SU-DHL-6 (cell line): ENCODE measurements at regions not wholly inside any gene's neighbourhood (a gene's known extent, or its start where the extent isn't known, plus 50 kb on each side); places are given as distances from the start of the nearest gene placed in this dataset.

Source experiments
- H2AFZ ChIP-seq: fragments of 200-600 bp; sonication (generic); 2 replicates; pipeline ENCODE4 v1.6.1; 2014; ENCODE audit warnings: low read depth, mild to moderate bottlenecking, moderate library complexity, mixed read lengths, antibody characterized with exemption, low read length; ENCODE audit not compliant: severe bottlenecking
- H3F3A ChIP-seq: fragments of 200-600 bp; shearing (Covaris generic); 2 replicates; pipeline ENCODE4 v1.6.0; 2016; ENCODE audit warnings: antibody characterized with exemption, mild to moderate bottlenecking; ENCODE audit not compliant: insufficient read depth
- H3K27ac ChIP-seq: fragments of 200-600 bp; sonication (generic); 2 replicates; pipeline ENCODE4 v1.5.1; 2016; ENCODE audit warnings: low read depth, mild to moderate bottlenecking, low read length, moderate library complexity, mixed read lengths
- H3K27me3 ChIP-seq: fragments of 200-600 bp; sonication (generic), shearing (Covaris generic); 2 replicates; pipeline ENCODE4 v1.6.0; 2014; ENCODE audit warnings: mild to moderate bottlenecking, low read length
- H3K36me3 ChIP-seq: fragments of 200-600 bp; sonication (generic); 2 replicates; pipeline ENCODE4 v1.6.1; 2014; ENCODE audit warnings: mild to moderate bottlenecking, low read length, mixed read lengths
- H3K4me2 ChIP-seq: fragments of 300-600, 200-600 bp; shearing (Covaris generic), sonication (generic); 2 replicates; pipeline ENCODE4 v1.6.0; 2014; ENCODE audit warnings: low read length, low read depth, mild to moderate bottlenecking; ENCODE audit not compliant: poor library complexity, severe bottlenecking
- H3K4me3 ChIP-seq: fragments of 200-600 bp; sonication (generic); 2 replicates; pipeline ENCODE4 v1.5.1; 2014; ENCODE audit warnings: antibody characterized with exemption, low read length, mild to moderate bottlenecking, mixed read lengths; ENCODE audit not compliant: insufficient read depth, poor library complexity, severe bottlenecking
- H3K79me2 ChIP-seq: fragments of 200-600 bp; sonication (generic); 2 replicates; pipeline ENCODE4 v1.6.1; 2014; ENCODE audit warnings: mild to moderate bottlenecking, low read length, moderate library complexity; ENCODE audit not compliant: insufficient read depth
- H3K9ac ChIP-seq: fragments of 200-600 bp; sonication (generic); 2 replicates; pipeline ENCODE4 v1.7.0; 2014; ENCODE audit warnings: mild to moderate bottlenecking, low read length
- H3K9me2 ChIP-seq: fragments of 200-600 bp; sonication (generic); replicated peaks from 2 replicates; pipeline ENCODE4 v1.6.1; 2014; ENCODE audit warnings: low read length; ENCODE audit not compliant: insufficient read depth
- H3K9me3 ChIP-seq: fragments of 200-600 bp; sonication (generic); 2 replicates; pipeline ENCODE4 v1.6.1; 2014; ENCODE audit warnings: low read length, mixed read lengths; ENCODE audit not compliant: insufficient read depth
- H4K20me1 ChIP-seq: fragments of 200-600 bp; sonication (generic); 2 replicates; pipeline ENCODE4 v1.6.1; 2014; ENCODE audit warnings: low read depth, mild to moderate bottlenecking, antibody characterized with exemption, low read length, moderate library complexity, mixed read lengths
- EZH2phosphoT487 ChIP-seq: fragments of 200-600 bp; sonication (generic), shearing (Covaris generic); conservative IDR thresholded peaks from 2 replicates; pipeline ENCODE4 v1.6.1; 2018; ENCODE audit warnings: mild to moderate bottlenecking, antibody characterized with exemption, low read length, moderate library complexity, mixed read lengths
- TF ChIP-seq, protein P1 (sequence below): fragments of 200-600 bp; sonication (generic); IDR thresholded peaks from one replicate; pipeline ENCODE4 v1.5.1; 2017; ENCODE audit warnings: antibody characterized with exemption, mild to moderate bottlenecking, low read length, moderate library complexity; ENCODE audit not compliant: insufficient read depth, poor library complexity, severe bottlenecking

DNA sequence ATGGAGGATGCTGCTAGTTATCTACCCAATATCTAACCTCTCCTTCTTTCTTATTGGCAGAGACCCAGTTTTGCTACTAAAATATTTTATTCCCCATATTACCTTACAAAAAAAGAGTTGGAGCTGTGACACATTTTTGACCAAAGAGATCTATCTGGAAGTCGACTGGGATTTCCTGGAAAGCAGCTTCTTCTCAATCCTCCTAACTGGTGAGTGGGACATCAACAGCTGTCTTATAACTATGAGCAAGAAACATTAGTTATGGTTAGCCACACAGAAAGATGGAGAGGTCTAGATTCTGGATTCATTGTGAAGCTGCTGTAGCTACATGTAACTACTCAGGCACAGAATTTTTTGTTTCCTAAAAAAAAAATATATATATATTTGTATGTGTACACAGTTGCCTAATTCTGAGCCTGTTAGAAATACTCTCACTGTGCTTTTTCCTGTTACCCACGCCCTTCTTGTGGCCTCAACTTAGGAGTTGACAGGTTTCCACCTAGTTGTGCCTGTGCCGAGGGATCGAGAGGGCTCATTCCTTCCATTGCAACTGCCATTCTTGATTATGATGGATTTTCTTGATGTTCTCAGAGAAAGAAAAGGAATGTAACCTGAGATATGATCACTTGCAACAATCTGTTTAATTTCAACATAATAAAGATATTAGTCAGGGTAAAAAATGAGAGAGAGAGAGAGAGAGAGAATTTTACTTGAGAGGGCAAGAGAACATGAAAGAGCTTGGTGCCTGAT is 142.0 kb downstream of the SLC17A6 start:
- no peaks in the 10 kb centered on the region for H3K27me3 ChIP-seq
- H3K27ac ChIP-seq: no peak overlapping the region
- H3F3A ChIP-seq: no peaks in the 10 kb centered on the region
- H3K9me3 ChIP-seq: no peaks in the 10 kb centered on the region
- no peak overlapping the region for H3K4me2 ChIP-seq
- no peaks in the 10 kb centered on the region for H3K9me2 ChIP-seq
- TF ChIP-seq EZH2phosphoT487: no peak
- TF ChIP-seq, protein P1, sequence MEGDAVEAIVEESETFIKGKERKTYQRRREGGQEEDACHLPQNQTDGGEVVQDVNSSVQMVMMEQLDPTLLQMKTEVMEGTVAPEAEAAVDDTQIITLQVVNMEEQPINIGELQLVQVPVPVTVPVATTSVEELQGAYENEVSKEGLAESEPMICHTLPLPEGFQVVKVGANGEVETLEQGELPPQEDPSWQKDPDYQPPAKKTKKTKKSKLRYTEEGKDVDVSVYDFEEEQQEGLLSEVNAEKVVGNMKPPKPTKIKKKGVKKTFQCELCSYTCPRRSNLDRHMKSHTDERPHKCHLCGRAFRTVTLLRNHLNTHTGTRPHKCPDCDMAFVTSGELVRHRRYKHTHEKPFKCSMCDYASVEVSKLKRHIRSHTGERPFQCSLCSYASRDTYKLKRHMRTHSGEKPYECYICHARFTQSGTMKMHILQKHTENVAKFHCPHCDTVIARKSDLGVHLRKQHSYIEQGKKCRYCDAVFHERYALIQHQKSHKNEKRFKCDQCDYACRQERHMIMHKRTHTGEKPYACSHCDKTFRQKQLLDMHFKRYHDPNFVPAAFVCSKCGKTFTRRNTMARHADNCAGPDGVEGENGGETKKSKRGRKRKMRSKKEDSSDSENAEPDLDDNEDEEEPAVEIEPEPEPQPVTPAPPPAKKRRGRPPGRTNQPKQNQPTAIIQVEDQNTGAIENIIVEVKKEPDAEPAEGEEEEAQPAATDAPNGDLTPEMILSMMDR: no peak
- no peak overlapping the region for H2AFZ ChIP-seq
- H3K36me3 ChIP-seq: no peaks in the 10 kb centered on the region
- H3K4me3 ChIP-seq: no peak overlapping the region
- H4K20me1 ChIP-seq: no peaks in the 10 kb centered on the region
- H3K9ac ChIP-seq: no peak overlapping the region
- no peaks in the 10 kb centered on the region for H3K79me2 ChIP-seq

DNA sequence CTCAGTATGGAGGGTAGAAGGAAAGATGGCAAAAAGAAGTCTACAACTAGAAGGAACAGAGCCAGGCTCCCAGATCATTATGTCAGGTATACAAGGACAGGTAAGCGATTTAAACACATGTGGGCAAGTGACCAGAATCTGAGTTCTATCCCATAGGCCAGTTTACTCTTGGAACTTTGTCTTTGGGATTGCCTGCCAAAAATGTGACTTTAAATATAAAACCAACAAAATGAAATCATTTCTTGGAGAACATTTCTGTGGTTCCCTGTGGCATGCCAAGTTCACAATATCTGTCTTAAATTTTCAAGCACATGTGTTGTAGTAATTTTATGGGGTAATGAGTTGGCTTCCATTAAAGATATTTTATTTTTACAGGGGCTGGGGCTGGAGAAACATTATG is 141.0 kb downstream of the SLC17A6 start:
- no peak overlapping the region for H3K27ac ChIP-seq

DNA sequence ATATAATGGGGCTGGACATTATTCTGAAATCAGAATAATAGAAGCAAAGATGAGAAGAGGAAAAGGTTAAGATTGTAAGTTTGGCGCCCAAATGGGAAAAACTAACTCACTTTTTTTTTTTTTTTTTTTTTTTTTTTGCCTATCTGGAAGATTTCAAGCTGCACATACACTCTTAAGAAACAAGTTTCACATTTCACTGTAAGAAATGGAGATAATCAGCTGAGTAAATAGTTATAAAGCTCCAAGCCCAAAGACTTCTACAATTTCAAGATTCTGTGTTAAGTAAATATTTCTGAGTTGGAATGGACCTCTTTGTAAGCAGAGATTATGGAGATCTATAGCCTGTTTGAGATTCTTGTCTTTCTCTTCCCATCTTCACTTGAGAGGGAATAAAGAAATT is 140.0 kb downstream of the SLC17A6 start:
- H3K4me3 ChIP-seq: no peak overlapping the region

More for the DNA sequence above, 141.0 kb downstream of the SLC17A6 start:
- no peaks in the 10 kb centered on the region for H3K79me2 ChIP-seq
- no peaks in the 10 kb centered on the region for H3F3A ChIP-seq
- H3K36me3 ChIP-seq: no peaks in the 10 kb centered on the region
- no peak overlapping the region for H3K4me3 ChIP-seq
- H3K27me3 ChIP-seq: no peaks in the 10 kb centered on the region
- H3K4me2 ChIP-seq: no peak overlapping the region
- no peaks in the 10 kb centered on the region for H4K20me1 ChIP-seq
- no peaks in the 10 kb centered on the region for H3K9me3 ChIP-seq
- no peak overlapping the region for H3K9ac ChIP-seq
- H2AFZ ChIP-seq: no peak overlapping the region
- H3K9me2 ChIP-seq: no peaks in the 10 kb centered on the region
- TF ChIP-seq, protein P1: no peak

More for the DNA sequence above, 140.0 kb downstream of the SLC17A6 start:
- Histone ChIP-seq H3K9me3 (no peaks in the 10 kb centered on the region), H3F3A (no peaks in the 10 kb centered on the region), H2AFZ (no peak overlapping the region), H4K20me1 (no peaks in the 10 kb centered on the region), H3K4me2 (no peak overlapping the region), H3K36me3 (no peaks in the 10 kb centered on the region), H3K9me2 (no peaks in the 10 kb centered on the region), H3K27ac (no peak overlapping the region), H3K9ac (no peak overlapping the region), H3K27me3 (no peaks in the 10 kb centered on the region), H3K79me2 (no peaks in the 10 kb centered on the region)
- TF ChIP-seq EZH2phosphoT487: no peak
- TF ChIP-seq, protein P1: no peak
